GM19455 (cell line): ENCODE measurements at regions not wholly inside any gene's neighbourhood (a gene's known extent, or its start where the extent isn't known, plus 50 kb on each side); places are given as distances from the start of the nearest gene placed in this dataset.

Experiments used
- ATAC-seq: cut with Tn5 transposase; IDR thresholded peaks from one replicate; pipeline ENCODE4 v1.9.1; 2021; ENCODE audit not compliant: unreplicated experiment

- no peak for ATAC-seq
Measured at GRCh38 chr14:55927028-55927427, 191.2 kb upstream of the PELI2 start.

GRCh38 chr14:55928276-55928675 lies 189.9 kb upstream of the PELI2 start:
- ATAC-seq = no peak

GRCh38 chr14:55929136-55929535 lies 189.1 kb upstream of the PELI2 start:
- no peak for ATAC-seq

GRCh38 chr14:55930016-55930784 lies 188.0 kb upstream of the PELI2 start:
- no peak for ATAC-seq

GRCh38 chr14:55936691-55937090 lies 181.5 kb upstream of the PELI2 start:
- ATAC-seq = no peak

GRCh38 chr14:55938249-55938791 lies 179.9 kb upstream of the PELI2 start:
- no peak for ATAC-seq

- ATAC-seq = no peak
Measured at GRCh38 chr14:55942076-55942654, 176.0 kb upstream of the PELI2 start.

- no peak for ATAC-seq
Measured at GRCh38 chr14:55942826-55943225, 175.4 kb upstream of the PELI2 start.

GRCh38 chr14:55944757-55945156 lies 173.5 kb upstream of the PELI2 start:
- ATAC-seq = no peak

- no peak for ATAC-seq
Measured at GRCh38 chr14:55946231-55946630, 172.0 kb upstream of the PELI2 start.

GRCh38 chr14:55948399-55948798 lies 169.8 kb upstream of the PELI2 start:
- no peak for ATAC-seq

- no peak for ATAC-seq
Measured at GRCh38 chr14:55949708-55950107, 168.5 kb upstream of the PELI2 start.

- ATAC-seq = no peak
Measured at GRCh38 chr14:55950135-55950534, 168.1 kb upstream of the PELI2 start.

GRCh38 chr14:55951341-55952206 lies 166.6 kb upstream of the PELI2 start:
- ATAC-seq = no peak

- no peak for ATAC-seq
Measured at GRCh38 chr14:55954108-55954507, 164.1 kb upstream of the PELI2 start.

- ATAC-seq = no peak
Measured at GRCh38 chr14:55955175-55955574, 163.0 kb upstream of the PELI2 start.

GRCh38 chr14:55957950-55958349 lies 160.3 kb upstream of the PELI2 start:
- ATAC-seq = no peak

- ATAC-seq = no peak
Measured at GRCh38 chr14:55963295-55963694, 154.9 kb upstream of the PELI2 start.

- ATAC-seq = no peak
Measured at GRCh38 chr14:55964091-55964490, 154.1 kb upstream of the PELI2 start.

- no peak for ATAC-seq
Measured at GRCh38 chr14:55964821-55965220, 153.4 kb upstream of the PELI2 start.

- ATAC-seq = no peak
Measured at GRCh38 chr14:55965851-55966250, 152.4 kb upstream of the PELI2 start.

- ATAC-seq = no peak
Measured at GRCh38 chr14:55968741-55969140, 149.5 kb upstream of the PELI2 start.
